Activated B cell treated with CpG ODN at 0.5 μM for 24 hours (primary cell): ENCODE measurements at regions not wholly inside any gene's neighbourhood (a gene's known extent, or its start where the extent isn't known, plus 50 kb on each side); places are given as distances from the start of the nearest gene placed in this dataset.

Experiments
- ATAC-seq: fragments of 200-7000 bp; cut with Tn5 transposase; one replicate; pipeline ENCODE4 v1.10.0; 2021; ENCODE audit warnings: low read depth, mild to moderate bottlenecking, moderate library complexity
- CTCF ChIA-PET: fragments of 350-600 bp; sonication (Branson Sonifier 250); formaldehyde crosslinking; loops from one replicate; lab custom pipeline; 2021; ENCODE audit warnings: antibody characterized with exemption; lab: Charles Lee
- POLR2A ChIA-PET: fragments of 350-600 bp; sonication (Branson Sonifier 250); formaldehyde crosslinking; loops from one replicate; lab custom pipeline; 2021; ENCODE audit warnings: antibody characterized with exemption; lab: Charles Lee
- DNase-seq: peaks from one replicate; pipeline ENCODE4 v3.0.0; 2022
- H3K27ac Mint-ChIP-seq: one replicate; pipeline ENCODE4 v1.8.0; 2020; ENCODE audit warnings: mixed read lengths
- H3K27me3 Mint-ChIP-seq: one replicate; pipeline ENCODE4 v1.8.0; 2021; ENCODE audit warnings: mixed read lengths
- H3K36me3 Mint-ChIP-seq: one replicate; pipeline ENCODE4 v1.8.0; 2021; ENCODE audit warnings: low read depth, mixed read lengths
- H3K4me1 Mint-ChIP-seq: one replicate; pipeline ENCODE4 v1.8.0; 2021; ENCODE audit warnings: mixed read lengths
- H3K4me3 Mint-ChIP-seq: one replicate; pipeline ENCODE4 v1.8.0; 2020; ENCODE audit warnings: mild to moderate bottlenecking, mixed read lengths
- H3K9me3 Mint-ChIP-seq: one replicate; pipeline ENCODE4 v1.8.0; 2020; ENCODE audit warnings: mixed read lengths
- intact Hi-C: fragments of 100-400 bp; cut with micrococcal nuclease; formaldehyde crosslinking; loops from one replicate; pipeline ENCODE4 v1.15.1; 2024
- TF ChIP-seq, protein P1 (sequence below): fragments of 200-600 bp; IDR thresholded peaks from one replicate; pipeline ENCODE4 v1.8.0; 2022; ENCODE audit warnings: antibody characterized with exemption, mild to moderate bottlenecking

DNA sequence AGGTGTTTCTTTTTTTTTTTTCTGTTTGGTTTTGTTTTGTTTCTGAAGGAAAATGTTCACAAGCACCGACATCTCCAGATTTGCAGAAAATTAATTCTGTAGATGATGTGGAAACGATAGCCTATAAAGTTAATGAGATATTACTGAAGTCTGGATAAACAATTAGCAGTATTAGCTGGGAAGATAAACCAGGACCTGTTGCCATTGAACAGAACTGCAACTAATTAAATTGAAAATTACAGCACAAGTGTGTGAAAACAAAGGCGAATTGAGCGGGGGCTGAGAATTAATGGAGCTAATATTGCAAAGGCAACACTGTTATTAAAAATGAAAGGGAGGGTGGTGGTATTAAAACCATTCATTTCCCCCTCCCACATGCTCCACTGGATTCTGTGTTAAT lies 107.5 kb upstream of the AJAP1 start:
- Mint-ChIP-seq H3K27me3 (peaks cover 4% of the 10 kb centered on the region), H3K9me3 (peaks cover 7% of the 10 kb centered on the region), H3K4me3 (no peak overlapping the region), H3K4me1 (no peaks in the 10 kb centered on the region), H3K36me3 (no peaks in the 10 kb centered on the region), H3K27ac (no peak overlapping the region)
- TF ChIP-seq, protein P1, sequence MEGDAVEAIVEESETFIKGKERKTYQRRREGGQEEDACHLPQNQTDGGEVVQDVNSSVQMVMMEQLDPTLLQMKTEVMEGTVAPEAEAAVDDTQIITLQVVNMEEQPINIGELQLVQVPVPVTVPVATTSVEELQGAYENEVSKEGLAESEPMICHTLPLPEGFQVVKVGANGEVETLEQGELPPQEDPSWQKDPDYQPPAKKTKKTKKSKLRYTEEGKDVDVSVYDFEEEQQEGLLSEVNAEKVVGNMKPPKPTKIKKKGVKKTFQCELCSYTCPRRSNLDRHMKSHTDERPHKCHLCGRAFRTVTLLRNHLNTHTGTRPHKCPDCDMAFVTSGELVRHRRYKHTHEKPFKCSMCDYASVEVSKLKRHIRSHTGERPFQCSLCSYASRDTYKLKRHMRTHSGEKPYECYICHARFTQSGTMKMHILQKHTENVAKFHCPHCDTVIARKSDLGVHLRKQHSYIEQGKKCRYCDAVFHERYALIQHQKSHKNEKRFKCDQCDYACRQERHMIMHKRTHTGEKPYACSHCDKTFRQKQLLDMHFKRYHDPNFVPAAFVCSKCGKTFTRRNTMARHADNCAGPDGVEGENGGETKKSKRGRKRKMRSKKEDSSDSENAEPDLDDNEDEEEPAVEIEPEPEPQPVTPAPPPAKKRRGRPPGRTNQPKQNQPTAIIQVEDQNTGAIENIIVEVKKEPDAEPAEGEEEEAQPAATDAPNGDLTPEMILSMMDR: no peak
- ATAC-seq (no peak), DNase-seq (no peak)
- intact Hi-C loops: no loop called here
- ChIA-PET POLR2A (no interaction called here), CTCF (no interaction called here)

DNA sequence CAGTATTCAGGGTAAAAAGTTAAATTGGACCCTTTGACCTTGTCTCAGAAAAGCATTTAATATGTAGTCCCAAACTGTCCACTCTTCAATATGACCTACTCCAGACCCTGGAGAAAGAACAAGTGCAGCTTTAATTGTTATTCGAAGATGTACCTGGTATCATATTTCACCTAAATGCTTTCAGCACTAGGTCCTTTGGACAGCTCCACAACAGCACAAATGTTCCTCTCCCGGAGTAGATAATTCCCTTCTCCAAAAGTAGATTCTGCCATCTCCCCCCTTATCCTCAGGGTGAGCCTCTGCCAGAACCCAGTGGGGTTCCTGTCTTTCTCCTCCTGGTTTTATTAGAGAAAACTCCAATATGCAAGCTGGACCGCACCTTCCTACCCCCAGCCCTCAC lies 104.5 kb upstream of the AJAP1 start:
- Mint-ChIP-seq H3K9me3 (no peaks in the 10 kb centered on the region), H3K27ac (no peak overlapping the region), H3K4me3 (no peak overlapping the region), H3K36me3 (no peaks in the 10 kb centered on the region), H3K27me3 (peaks cover 12% of the 10 kb centered on the region), H3K4me1 (no peaks in the 10 kb centered on the region)
- TF ChIP-seq, protein P1: no peak
- intact Hi-C loops: no loop called here
- DNase-seq (no peak), ATAC-seq (no peak)
- ChIA-PET POLR2A (no interaction called here), CTCF (no interaction called here)

DNA sequence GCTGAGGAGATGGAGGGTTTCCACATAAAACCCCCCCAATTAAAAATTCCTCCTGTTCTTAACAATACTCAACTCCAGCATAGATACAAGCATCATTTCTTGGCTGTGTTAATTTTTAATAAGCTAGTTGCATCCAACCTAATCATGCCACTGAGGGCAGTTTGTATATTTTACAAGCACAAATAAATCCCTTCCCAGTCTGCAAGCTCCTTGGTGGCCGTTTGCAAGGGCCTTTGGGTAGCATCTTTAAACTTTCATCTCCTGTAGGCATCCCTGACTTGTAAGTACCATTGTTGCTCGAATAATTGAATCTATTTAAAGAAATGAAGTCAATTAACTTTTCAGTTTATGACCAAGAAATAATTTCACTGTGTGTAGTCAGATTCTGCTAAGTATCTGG lies 103.5 kb upstream of the AJAP1 start:
- intact Hi-C loops: no loop called here
- no peak overlapping the region for H3K4me3 Mint-ChIP-seq

DNA sequence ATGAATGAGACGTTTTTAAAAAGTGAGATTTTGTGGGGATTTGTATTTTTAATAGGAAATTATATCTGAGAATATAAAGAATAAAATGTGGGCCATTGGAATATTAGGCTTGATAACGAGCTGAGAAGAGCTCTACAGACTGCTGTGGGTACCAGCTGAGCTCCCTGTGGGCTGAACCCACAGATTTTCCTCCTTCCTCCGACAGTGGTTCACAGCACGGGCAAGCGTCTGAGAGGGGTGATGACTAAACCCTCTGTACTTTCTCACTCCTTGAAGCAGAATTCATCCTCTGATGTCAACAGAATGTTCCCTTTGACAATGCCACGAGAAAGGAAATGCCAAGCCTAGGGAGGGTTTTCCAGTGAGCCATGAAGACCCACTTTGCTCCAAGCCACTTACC lies 102.7 kb upstream of the AJAP1 start:
- no peaks in the 10 kb centered on the region for H3K9me3 Mint-ChIP-seq
- ATAC-seq: no peak
- CTCF ChIA-PET: no interaction called here

More for the DNA sequence above, 103.5 kb upstream of the AJAP1 start:
- no peaks in the 10 kb centered on the region for H3K4me1 Mint-ChIP-seq
- CTCF ChIA-PET: no interaction called here
- peaks cover 12% of the 10 kb centered on the region for H3K27me3 Mint-ChIP-seq
- no peaks in the 10 kb centered on the region for H3K36me3 Mint-ChIP-seq
- H3K9me3 Mint-ChIP-seq: no peaks in the 10 kb centered on the region
- no peak overlapping the region for H3K27ac Mint-ChIP-seq
- POLR2A ChIA-PET: no interaction called here
- TF ChIP-seq, protein P1: no peak
- ATAC-seq: no peak
- no peak for DNase-seq

DNA sequence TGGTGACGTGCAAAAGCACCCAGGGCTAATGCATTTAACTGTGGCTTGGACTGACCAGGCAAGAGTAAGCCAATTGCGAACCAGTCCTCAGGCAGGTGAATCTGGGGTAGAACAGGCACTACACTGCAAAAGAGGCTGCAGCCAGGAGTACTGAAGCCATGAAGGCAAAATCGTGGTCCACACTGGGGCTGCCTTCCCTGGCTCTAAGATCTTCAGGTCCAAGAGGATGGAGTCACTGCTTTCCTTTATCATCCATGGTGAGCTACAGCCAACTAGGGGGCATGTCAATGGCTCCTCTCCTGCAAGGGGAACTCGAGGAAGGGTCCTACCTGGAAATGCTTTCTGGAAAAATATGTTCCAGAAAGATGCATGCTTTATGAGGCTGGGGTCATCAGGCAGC lies 100.6 kb upstream of the AJAP1 start:
- Mint-ChIP-seq H3K27me3 (peaks cover 8% of the 10 kb centered on the region), H3K36me3 (no peaks in the 10 kb centered on the region), H3K9me3 (no peaks in the 10 kb centered on the region), H3K4me1 (no peaks in the 10 kb centered on the region), H3K27ac (no peak overlapping the region), H3K4me3 (no peak overlapping the region)
- ATAC-seq (no peak), DNase-seq (no peak)
- TF ChIP-seq, protein P1: no peak
- intact Hi-C loops: no loop called here
- CTCF ChIA-PET: no interaction called here
- POLR2A ChIA-PET: no interaction called here

More for the DNA sequence above, 102.7 kb upstream of the AJAP1 start:
- Mint-ChIP-seq H3K27ac (no peak overlapping the region), H3K36me3 (no peaks in the 10 kb centered on the region), H3K27me3 (peaks cover 8% of the 10 kb centered on the region), H3K4me1 (no peaks in the 10 kb centered on the region), H3K4me3 (no peak overlapping the region)
- no peak for DNase-seq
- POLR2A ChIA-PET: no interaction called here
- intact Hi-C loops: no loop called here
- TF ChIP-seq, protein P1: no peak
